HEK293T (cell line): ENCODE measurements at regions not wholly inside any gene's neighbourhood (a gene's known extent, or its start where the extent isn't known, plus 50 kb on each side); places are given as distances from the start of the nearest gene placed in this dataset.
"Not testable (repeated sequence)": the region's sequence is repeated elsewhere in the genome, so short reads cannot be mapped to it uniquely, and the experiment has no call there.

Source experiments
- CTCF ChIA-PET: fragments of 350-600 bp; formaldehyde crosslinking; extraction: SDS; loops from one replicate; lab custom pipeline; 2021; ENCODE audit warnings: antibody characterized with exemption, inconsistent platforms; lab: Yijun Ruan, JAX
- POLR2A ChIA-PET: fragments of 350-600 bp; formaldehyde crosslinking; extraction: SDS; loops from one replicate; lab custom pipeline; 2020; ENCODE audit warnings: antibody characterized with exemption, inconsistent platforms; lab: Yijun Ruan, JAX
- DNase-seq: peaks from one replicate; pipeline ENCODE4 v3.0.0; 2012; ENCODE audit warnings: mixed read lengths; ENCODE audit errors: extremely low spot score
- ARNT ChIP-seq: fragments of 450-650 bp; IDR thresholded peaks from 2 replicates; pipeline ENCODE4 v1.6.1; 2017; ENCODE audit warnings: mild to moderate bottlenecking
- BHLHE40 ChIP-seq: fragments of 450-650 bp; IDR thresholded peaks from 2 replicates; pipeline ENCODE4 v1.6.1; 2016; ENCODE audit warnings: mild to moderate bottlenecking, moderate library complexity, borderline replicate concordance
- CTBP1 ChIP-seq: fragments of 450-650 bp; IDR thresholded peaks from 2 replicates; pipeline ENCODE4 v1.6.1; 2016; ENCODE audit warnings: borderline replicate concordance
- ELF4 ChIP-seq: fragments of 450-650 bp; IDR thresholded peaks from 2 replicates; pipeline ENCODE4 v1.6.1; 2017; ENCODE audit warnings: antibody characterized with exemption
- FOXA1 ChIP-seq: fragments of 450-650 bp; IDR thresholded peaks from 2 replicates; pipeline ENCODE4 v1.6.1; 2016; ENCODE audit warnings: mild to moderate bottlenecking
- FOXK2 ChIP-seq: fragments of 450-650 bp; IDR thresholded peaks from 2 replicates; pipeline ENCODE4 v1.6.1; 2016; ENCODE audit warnings: mild to moderate bottlenecking
- FOXM1 ChIP-seq: fragments of 450-650 bp; IDR thresholded peaks from 2 replicates; pipeline ENCODE4 v1.6.1; 2017; ENCODE audit warnings: mild to moderate bottlenecking, borderline replicate concordance
- HDGF ChIP-seq: fragments of 450-650 bp; IDR thresholded peaks from 2 replicates; pipeline ENCODE4 v1.6.1; 2017; ENCODE audit warnings: antibody characterized with exemption, borderline replicate concordance
- L3MBTL2 ChIP-seq: fragments of 450-650 bp; conservative IDR thresholded peaks from 2 replicates; pipeline ENCODE4 v1.6.1; 2016; ENCODE audit warnings: mild to moderate bottlenecking
- LEF1 ChIP-seq: fragments of 450-650 bp; IDR thresholded peaks from 2 replicates; pipeline ENCODE4 v1.6.1; 2017; ENCODE audit warnings: mild to moderate bottlenecking, borderline replicate concordance
- NFRKB ChIP-seq: fragments of 450-650 bp; IDR thresholded peaks from 2 replicates; pipeline ENCODE4 v1.6.1; 2016; ENCODE audit warnings: mild to moderate bottlenecking, moderate library complexity
- SP1 ChIP-seq: fragments of 450-650 bp; IDR thresholded peaks from 2 replicates; pipeline ENCODE4 v1.6.1; 2017
- SUZ12 ChIP-seq: fragments of 450-650 bp; IDR thresholded peaks from 2 replicates; pipeline ENCODE4 v1.6.1; 2016; ENCODE audit warnings: mild to moderate bottlenecking
- TARDBP ChIP-seq: fragments of 450-650 bp; IDR thresholded peaks from 2 replicates; pipeline ENCODE4 v1.6.1; 2016
- ZNF384 ChIP-seq: fragments of 450-650 bp; IDR thresholded peaks from 2 replicates; pipeline ENCODE4 v1.6.1; 2016
- TF ChIP-seq, protein P1 (sequence below): fragments of 450-650 bp; IDR thresholded peaks from 2 replicates; pipeline ENCODE4 v1.6.1; 2016

DNA sequence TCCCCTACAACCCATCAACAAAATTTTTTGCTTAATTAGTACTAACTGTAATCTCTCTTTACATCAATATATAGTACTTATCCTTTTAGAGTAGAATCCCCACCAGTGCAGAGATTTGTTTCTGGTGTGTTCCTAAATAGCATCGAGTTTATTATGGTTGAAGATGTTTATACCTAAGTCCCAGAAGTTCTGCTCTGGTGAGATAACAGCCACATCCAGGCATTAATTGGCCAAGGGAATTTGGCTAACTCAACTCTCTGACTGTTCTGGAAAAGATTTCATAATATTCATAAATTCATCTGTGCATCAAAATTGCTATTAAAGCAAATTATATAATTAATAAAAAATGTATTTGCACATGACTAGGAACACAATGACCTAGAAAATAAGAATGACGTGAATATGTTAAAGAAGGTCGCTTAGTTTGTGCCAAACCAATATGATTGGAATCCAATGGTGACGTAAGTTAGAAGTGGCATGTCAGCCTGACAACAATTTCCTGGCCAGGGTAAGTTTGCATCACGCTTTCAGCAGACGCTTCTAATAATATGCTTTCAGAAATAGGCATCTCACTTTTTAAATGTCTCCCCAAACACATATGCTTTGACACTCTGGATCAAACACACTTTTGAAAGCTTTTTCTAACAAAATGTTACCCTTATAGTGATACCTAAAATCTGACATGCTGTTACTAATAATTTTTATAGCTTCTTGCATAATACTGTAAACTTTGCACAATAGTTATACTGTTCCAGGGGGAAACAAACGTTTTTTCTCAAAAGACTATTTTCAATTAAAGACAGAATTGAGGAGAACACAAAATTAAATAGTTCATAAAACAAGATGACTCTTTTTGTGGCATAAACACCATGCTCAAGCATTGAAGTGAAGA is 236.7 kb downstream of the TENT5A start:
- DNase-seq = no peak
- CTCF ChIA-PET = interaction anchor here (0.7 kb wide), 1 partner anchor 286 kb away, joined by 3 read pairs; no protein-coding TSS in a partner anchor
- TF ChIP-seq BHLHE40 (no peak), FOXK2 (no peak), TARDBP (no peak), SP1 (no peak), NFRKB (no peak), SUZ12 (no peak), L3MBTL2 (no peak), FOXM1 (no peak), LEF1 (no peak), ELF4 (no peak), CTBP1 (no peak), FOXA1 (no peak), HDGF (no peak), ZNF384 (no peak), ARNT (no peak)
- TF ChIP-seq, protein P1, sequence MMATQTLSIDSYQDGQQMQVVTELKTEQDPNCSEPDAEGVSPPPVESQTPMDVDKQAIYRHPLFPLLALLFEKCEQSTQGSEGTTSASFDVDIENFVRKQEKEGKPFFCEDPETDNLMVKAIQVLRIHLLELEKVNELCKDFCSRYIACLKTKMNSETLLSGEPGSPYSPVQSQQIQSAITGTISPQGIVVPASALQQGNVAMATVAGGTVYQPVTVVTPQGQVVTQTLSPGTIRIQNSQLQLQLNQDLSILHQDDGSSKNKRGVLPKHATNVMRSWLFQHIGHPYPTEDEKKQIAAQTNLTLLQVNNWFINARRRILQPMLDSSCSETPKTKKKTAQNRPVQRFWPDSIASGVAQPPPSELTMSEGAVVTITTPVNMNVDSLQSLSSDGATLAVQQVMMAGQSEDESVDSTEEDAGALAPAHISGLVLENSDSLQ = no peak
- POLR2A ChIA-PET = no interaction called here

DNA sequence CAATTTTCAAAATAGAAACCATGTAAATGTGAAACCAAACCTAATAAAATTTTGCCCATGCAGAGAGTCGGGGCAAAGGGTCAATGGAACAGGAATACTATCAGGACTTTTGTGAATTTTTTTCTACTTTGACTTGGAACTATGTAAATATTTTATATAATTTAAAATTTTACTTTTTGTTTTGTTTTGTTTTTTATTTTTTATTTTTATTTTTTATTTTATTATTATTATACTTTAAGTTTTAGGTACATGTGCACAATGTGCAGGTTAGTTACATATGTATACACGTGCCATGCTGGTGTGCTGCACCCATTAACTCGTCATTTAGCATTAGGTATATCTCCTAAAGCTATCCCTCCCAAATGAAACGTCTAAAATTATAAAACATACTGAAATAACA is 238.3 kb downstream of the TENT5A start:
- POLR2A ChIA-PET, CTCF ChIA-PET, DNase-seq: not testable (repeated sequence)

DNA sequence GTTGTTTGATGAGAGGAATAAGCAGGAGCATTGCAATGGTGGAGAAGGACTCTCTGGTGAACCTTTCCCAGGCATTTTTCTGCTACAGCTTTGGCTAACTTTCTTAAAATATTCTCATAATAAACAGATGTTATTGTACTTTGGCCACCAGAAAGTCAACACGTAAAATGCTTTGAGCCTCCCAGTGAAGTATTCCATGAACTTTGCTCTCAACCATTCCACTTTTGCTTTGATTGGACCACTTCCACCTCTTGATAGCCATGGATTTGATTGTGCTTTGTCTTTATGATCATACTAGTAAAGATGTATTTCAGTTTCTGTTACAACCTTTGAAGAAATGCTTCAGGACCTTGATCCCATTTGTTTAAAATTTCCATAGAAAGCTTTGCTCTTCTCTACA is 241.1 kb downstream of the TENT5A start:
- DNase-seq = no peak
- TF ChIP-seq ELF4 = no peak
- no peak for TF ChIP-seq FOXM1
- TF ChIP-seq CTBP1 = no peak
- no peak for TF ChIP-seq LEF1
- TF ChIP-seq SUZ12 = no peak
- TF ChIP-seq TARDBP = no peak
- TF ChIP-seq, protein P1 = no peak
- TF ChIP-seq ZNF384 = no peak
- TF ChIP-seq L3MBTL2 = no peak
- TF ChIP-seq HDGF = no peak
- no peak for TF ChIP-seq SP1
- no peak for TF ChIP-seq BHLHE40
- POLR2A ChIA-PET = no interaction called here
- CTCF ChIA-PET = no interaction called here

DNA sequence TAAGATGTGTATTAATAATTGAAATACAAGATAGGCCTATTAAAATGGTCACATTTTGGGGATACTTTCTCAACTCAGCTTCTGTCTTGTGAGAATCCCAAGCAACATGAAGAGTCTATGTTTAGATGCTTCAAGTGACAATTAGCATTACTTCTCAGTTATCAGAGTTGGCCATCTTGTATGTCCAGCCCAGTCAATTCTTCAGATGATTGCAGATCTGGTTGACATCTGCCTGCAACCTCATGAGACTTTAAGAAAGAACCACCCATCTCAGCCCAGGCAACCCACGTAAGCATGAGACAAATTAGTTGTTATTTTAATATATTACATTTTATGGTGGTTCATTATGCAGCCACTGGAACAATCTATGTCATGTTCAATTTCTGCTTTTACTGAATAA is 256.5 kb downstream of the TENT5A start:
- CTCF ChIA-PET = no interaction called here
- DNase-seq = no peak
- TF ChIP-seq NFRKB (no peak), FOXA1 (no peak), BHLHE40 (no peak), HDGF (no peak), SP1 (no peak), FOXM1 (no peak), L3MBTL2 (no peak), ELF4 (no peak), CTBP1 (no peak), SUZ12 (no peak), LEF1 (no peak), ZNF384 (no peak), ARNT (no peak), FOXK2 (no peak), TARDBP (no peak)
- TF ChIP-seq, protein P1 = no peak
- POLR2A ChIA-PET = no interaction called here

DNA sequence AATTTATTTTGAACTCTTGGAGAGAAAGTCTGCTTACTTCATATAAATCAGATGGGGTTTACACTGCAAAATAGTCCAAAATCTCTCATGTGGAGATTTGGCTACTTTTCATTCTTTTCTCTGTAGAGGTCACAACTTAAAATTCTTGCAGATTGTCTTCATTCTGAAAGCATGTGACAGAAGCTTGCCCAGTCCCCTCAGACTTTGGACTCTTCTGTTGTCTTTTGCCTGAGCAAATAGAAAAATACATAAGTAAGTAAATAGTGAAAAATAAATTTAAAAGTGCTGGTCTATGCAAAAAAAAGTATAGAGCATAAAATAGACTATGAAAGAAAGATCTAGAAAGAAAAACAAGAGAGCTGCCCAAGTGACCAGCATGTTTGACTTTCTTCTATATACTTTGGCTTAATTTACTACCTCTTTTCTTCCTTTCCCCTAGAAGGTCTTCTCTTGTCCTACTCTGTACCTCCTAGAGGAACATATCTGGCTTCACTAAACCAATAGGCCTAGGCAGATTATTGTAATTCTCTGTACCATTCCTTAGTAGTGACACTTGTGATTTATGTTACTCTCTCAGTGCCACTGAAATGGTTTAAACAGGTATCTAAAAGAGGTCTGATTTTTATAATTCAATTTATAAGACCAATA is 260.9 kb downstream of the TENT5A start:
- POLR2A ChIA-PET = no interaction called here
- TF ChIP-seq L3MBTL2 = no peak
- TF ChIP-seq SP1 = no peak
- no peak for TF ChIP-seq FOXK2
- no peak for TF ChIP-seq NFRKB
- TF ChIP-seq FOXA1 = no peak
- TF ChIP-seq FOXM1 = no peak
- TF ChIP-seq, protein P1 = no peak
- no peak for TF ChIP-seq BHLHE40
- TF ChIP-seq HDGF = no peak
- TF ChIP-seq SUZ12 = no peak
- CTCF ChIA-PET = no interaction called here
- no peak for DNase-seq
